GM21528 (cell line): ENCODE measurements at regions not wholly inside any gene's neighbourhood (a gene's known extent, or its start where the extent isn't known, plus 50 kb on each side); places are given as distances from the start of the nearest gene placed in this dataset.

Experiments used
- ATAC-seq: cut with Tn5 transposase; IDR thresholded peaks from one replicate; pipeline ENCODE4 v1.9.1; 2021; ENCODE audit warnings: mild to moderate bottlenecking, moderate library complexity; ENCODE audit not compliant: unreplicated experiment, low FRiP score

DNA sequence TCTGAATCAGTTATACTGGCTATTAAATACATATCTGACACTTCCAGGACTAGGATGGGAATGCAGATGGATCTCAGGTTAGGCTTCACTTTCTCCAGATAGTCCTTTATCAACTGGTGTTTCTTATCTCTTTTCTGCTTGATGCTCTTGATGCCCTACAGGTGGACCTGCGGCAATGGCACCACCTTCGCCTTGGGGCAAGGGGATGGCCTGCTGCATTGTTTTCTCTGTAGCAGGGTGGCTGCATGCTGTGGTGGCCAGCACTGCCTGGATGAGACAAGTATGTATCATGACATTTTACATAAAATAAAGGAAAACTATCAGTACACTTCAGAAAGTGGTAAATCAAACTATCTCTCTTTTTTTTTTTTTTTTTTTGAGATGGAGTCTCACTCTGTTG, 217.7 kb upstream of the ZP4 start:
- ATAC-seq = no peak

DNA sequence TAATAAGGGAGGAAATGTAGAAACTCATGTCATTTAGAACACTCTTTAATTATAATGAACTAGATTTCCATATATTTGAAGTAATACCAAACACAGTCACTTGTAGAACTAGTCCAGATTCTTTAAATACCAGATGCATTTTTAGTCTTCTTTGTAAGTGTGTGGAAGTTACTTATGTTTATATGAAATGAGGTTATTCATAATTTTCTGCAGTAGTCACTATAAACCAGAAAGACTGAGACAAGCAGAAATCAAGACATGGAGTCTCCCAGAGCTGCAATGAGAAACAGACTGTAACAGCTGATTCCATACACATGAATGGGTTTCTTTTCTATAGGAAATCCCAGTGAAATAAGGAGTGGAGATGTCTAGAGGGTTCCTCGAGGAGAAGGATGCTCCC, 216.6 kb upstream of the ZP4 start:
- no peak for ATAC-seq

DNA sequence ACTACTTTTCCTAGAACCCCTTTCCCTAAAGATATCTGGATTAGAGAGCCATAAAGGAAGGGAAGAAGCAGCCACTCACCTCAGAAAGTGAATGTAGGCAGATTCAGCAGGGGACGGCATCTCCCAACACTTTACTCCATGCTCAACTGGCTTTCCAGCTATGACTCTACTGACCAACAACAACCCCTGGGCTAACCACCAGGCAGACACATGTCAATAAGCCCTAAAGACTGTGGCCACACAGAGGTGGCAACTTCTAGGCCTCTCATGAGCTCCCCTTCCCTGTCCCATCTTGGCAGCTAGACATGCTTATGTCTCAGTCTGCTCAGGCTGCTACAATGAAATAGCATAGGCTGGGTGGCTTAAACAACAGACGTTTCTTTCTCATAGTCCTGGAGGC, 214.0 kb upstream of the ZP4 start:
- no peak for ATAC-seq

DNA sequence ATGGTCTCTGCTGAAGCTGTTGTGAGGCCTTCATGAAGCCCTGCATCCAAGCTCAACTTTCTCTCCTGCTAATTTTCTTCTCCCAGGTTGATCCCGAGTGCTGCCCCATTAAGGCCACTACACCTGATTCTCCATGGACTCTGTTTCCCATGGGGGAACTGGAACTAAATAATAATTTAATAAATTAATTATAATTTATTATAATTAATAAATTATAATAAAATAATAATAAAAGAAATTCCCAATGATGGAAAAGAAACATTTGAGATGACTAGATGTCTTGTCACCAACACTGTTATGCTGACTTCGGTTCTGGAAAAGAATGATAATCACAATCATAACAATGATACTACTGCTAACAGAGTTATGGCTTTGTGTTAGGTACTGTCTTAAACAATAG, 211.2 kb upstream of the ZP4 start:
- no peak for ATAC-seq

- ATAC-seq = no peak
Measured at GRCh38 chr1:238099871-238100270, 209.1 kb upstream of the ZP4 start.

DNA sequence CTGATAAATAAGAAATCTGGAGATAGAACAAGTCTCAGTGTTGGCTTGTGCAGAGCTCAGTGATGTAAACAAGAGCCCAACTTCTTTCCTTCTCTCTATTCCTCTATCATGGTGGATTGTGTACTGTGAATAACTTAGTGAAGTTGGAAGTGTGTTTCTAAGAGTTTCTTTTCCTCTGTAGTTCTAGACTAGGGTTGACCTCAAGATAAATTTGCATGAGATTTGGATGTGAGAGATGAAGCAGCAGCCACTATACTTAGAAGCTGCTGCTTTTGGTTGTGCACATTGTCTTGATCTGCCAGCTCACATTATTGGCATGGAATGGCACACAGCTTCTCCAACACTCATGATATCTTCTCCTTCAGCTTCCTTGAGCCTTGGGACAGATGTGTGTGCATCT, 198.9 kb upstream of the ZP4 start:
- no peak for ATAC-seq

DNA sequence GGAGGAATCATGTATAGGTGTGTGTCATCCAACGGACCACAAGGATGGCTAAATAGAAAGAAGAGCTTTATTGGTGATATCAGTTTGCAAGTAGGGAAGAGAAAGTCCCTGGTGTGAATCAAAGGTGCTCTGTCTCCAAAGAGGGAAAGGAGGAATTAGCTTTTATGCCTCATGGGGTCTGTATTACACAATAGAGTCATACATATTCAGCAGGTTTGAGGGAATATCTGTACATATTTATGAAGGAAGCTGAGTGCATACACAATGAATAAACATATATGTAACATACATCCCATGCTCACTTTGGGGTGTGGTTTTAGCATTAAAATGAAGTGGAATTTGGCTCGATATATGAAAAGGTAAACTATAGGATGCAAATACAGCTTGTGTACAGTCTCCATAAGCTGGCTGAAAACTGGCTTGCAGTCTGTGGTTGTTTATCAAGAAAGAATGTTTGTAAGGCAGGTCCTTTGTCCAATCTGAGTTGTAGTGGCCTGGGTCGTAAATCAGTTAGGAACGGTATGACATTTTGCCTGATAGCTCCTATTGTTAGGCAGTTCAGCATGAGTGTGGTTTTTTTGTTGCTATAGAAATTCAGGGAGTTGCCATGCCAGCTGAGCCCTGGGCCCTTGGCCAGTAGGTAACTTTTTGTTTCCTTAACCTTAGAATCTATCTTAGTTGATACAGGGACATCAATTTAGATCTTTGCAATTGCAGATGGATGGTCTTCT, 198.0 kb upstream of the ZP4 start:
- no peak for ATAC-seq

GRCh38 chr1:238073991-238074390, 183.3 kb upstream of the ZP4 start:
- ATAC-seq = no peak

DNA sequence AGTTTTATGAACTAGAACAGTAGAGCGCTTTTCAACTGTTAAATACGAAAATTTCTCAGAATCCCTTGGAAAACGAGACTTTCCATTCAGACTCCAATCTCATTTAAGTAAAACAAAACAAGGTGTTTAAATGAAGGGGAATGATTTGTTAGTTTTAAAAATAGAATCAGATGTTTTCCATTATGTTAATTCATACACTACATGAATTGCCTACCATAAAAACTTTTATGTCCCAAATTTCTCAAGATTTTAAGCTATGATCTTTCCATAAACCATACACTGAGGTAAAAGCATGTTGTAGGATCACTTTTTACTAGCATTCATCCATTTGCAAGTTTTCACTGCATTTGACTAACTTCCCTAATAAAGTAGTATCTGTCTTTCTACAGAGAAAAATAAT, 180.3 kb upstream of the ZP4 start:
- no peak for ATAC-seq

DNA sequence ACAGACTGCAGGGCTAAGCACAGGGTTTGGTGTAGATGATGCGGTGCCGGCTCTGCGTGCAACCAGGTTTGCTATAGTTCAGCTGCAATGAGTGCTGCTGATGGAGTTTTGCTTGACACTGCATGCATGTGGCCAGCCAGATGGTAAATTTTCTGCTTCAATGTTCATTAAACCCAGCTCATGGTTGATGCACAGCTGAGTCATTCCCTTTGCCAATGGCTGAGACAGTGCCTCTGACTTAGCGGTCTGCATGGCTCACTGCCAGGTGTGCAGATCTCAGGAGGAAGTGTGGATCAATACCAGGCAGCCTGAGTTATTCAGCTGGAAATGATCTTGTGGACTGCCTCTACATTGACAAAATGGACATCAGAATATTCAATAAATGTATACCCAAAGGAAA, 172.7 kb upstream of the ZP4 start:
- ATAC-seq = no peak

DNA sequence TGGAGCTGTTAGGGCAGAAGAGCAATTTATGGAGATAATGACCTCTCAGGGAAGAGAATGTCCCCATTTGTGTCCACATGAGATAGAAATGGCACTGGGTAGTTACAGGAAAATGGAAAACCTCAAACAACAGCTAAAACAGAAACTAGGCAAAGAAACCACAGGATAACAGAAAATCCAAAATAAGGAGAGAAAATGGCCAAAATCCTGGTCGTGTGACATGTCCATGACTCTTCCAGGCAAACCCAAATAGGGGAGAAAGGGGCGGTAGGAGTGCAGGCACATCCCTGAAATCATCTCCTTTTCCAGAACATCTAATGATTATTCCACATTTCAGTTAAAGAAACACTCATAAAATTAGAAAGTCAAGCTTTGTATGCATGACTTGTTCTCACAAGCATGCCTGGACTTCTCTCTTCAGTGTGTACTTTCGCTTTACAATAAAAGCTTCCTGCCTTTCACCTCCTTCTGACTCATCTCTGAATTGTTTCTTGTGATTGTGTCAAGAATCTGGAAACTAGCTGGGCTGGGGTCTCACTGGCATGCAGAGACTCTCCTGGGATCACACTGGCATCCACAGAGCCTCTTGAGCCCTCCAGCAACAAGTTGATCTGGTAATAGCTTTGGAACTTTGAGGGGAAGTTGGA, 171.4 kb upstream of the ZP4 start:
- no peak for ATAC-seq

DNA sequence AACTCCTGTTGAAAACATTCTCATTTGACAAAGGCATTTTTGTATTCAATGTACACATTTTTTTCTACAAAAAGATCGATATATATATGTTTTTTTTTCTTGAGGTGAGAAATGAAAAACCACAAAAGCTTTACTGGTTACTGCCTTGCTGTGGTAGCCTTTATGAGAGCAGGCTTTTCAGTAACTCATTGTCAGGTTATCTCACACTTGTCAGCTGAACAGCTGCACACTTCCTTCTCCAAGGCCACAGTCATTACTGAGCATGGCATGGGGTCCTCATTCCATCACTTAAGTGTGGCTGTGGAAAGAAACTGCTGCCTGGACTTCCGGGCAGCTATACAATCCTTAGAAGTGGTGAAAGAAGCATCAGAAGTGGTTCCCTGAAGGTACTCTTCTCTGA, 169.3 kb upstream of the ZP4 start:
- peak; percentile 59 for ATAC-seq

DNA sequence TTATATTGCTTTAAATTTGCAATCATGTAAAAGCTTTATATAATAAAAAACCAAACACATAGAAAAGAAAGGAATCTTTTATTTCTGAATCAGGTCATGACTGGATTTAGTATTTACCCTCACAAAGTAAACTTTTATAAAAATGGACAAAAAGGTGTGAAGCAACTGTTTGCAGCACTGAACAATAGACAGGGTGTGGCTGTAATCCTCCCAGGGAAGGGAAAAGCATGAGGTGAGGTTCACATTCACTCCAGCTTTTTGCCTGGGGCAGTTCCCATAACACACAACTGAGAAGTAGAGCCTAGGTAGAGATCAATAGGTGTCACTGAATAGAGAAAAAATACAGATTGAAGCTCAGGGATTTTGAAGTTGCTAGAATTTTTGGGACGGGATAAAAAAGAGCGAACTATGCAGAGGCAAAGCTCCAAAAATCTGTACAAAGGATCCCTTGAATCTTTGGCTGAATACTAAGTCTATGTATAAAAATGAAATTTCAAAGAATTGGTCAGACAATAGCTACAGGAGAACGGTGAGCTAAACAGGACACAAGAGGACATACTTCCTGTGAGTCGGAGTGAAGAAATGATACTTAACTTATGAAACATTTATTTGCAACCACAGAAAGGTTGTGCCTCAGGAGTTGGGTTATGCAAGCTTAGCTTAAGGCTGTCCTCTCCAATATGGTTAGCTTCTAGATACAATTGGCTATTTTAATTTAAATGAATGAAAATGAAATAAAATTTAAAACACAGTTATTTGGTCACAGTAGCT, 162.0 kb upstream of the ZP4 start:
- ATAC-seq = no peak

- ATAC-seq = no peak
Measured at GRCh38 chr1:238029126-238029525, 138.4 kb upstream of the ZP4 start.

GRCh38 chr1:238027366-238027765, 136.6 kb upstream of the ZP4 start:
- ATAC-seq = no peak

- ATAC-seq = no peak
Measured at GRCh38 chr1:238023137-238023536, 132.4 kb upstream of the ZP4 start.

DNA sequence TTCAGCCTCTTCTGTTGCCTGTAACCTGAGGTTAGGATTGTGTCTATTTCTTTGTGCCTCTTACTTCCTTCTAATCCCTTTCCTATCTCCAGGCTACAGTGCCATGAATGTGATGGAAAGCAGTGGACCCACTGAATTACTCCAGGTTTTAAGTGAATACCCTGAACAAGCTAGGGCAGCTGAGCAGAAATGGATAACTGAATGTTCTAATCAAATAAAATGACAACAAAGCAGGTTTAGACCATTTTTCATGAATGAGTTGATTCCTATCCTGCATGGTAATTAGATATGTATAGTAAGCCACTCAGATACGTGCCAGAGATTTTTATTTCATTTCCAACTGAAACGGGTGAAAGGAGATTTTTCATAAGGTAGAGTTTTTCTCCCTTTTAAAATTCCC, 127.5 kb upstream of the ZP4 start:
- no peak for ATAC-seq

- ATAC-seq = no peak
Measured at GRCh38 chr1:238006779-238007178, 116.1 kb upstream of the ZP4 start.

DNA sequence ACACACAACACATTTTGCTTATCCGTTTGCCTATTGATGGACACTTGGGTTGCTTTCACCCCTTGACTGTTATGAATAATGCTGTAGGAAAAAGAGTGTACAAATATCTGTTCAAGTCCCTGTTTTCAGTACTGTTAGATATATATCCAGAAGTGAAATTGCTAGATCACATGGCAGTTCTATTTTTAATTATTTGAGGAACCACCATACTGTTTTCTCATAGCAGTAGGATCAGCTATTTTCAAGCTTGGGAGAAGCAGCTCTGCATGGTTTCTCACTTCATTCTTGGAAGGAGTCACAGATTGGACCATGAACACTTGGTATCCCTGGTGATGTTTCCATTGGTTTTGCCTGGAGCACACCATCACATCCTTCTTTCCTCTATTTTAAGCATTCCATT, 114.4 kb upstream of the ZP4 start:
- ATAC-seq = no peak

DNA sequence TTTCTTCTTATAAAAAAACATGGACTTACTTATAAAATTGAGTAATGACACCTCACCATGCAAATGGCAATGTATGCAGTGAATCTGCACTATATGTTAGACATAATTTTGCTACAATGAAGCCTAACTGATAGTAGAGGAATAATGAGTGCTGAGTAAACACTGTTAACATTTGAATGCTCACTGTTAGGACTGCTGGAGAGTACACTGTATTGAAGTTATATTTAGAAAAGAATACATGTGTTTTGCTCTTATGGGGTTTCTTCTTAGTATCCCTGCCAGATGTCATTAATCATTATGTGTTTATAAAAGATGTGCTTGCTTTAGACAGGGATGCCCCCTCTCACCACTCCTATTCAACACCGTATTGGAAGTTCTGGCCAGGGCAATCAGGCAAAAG, 111.1 kb upstream of the ZP4 start:
- ATAC-seq = no peak

DNA sequence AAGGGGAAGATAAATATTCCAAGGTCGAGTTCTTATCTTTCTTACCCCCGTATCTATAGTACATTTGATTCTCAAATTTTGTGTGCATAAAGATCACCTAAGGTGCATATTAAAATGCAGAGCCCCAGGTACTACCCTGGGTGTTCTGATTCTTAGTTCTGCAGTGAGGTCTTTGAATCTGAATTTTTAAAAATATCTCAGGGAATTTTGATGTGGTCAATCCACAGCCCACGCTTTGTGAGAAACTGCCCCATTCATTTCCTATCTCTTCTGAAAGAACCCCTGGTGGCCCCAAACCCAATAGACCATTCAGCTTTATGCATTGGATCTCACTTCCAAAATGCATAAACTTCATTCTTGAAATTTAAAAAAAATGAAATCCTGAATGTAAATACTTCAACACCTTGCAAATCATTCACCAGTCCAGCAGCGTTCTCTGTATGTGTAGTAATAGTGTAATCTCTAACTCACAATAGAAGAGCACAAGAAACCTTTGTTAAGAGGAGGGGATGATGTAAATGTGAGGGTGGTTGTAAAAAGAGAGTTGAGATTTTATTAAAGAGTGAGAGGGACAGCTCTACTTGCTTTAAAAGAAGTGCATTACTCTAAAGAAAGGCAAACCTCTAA, 108.8 kb upstream of the ZP4 start:
- ATAC-seq = no peak
